HFFc6 (cell line): ENCODE measurements at regions not wholly inside any gene's neighbourhood (a gene's known extent, or its start where the extent isn't known, plus 50 kb on each side); places are given as distances from the start of the nearest gene placed in this dataset.

Experiments
- DNase-seq: peaks from one replicate; pipeline ENCODE4 v3.0.0-alpha.2; 2018
- H3K27ac Mint-ChIP-seq: 2 replicates; pipeline ENCODE4 v1.8.0; 2020; ENCODE audit warnings: mild to moderate bottlenecking, mixed read lengths
- H3K27me3 Mint-ChIP-seq: 2 replicates; pipeline ENCODE4 v1.8.0; 2021; ENCODE audit warnings: mild to moderate bottlenecking, moderate library complexity, mixed read lengths; ENCODE audit not compliant: insufficient read depth
- H3K36me3 Mint-ChIP-seq: 2 replicates; pipeline ENCODE4 v1.8.0; 2021; ENCODE audit warnings: low read depth, mixed read lengths
- H3K4me1 Mint-ChIP-seq: 2 replicates; pipeline ENCODE4 v1.8.0; 2020; ENCODE audit warnings: low read depth, mixed read lengths
- H3K4me3 Mint-ChIP-seq: 2 replicates; pipeline ENCODE4 v1.8.0; 2020; ENCODE audit warnings: mild to moderate bottlenecking, moderate library complexity, mixed read lengths
- H3K9me3 Mint-ChIP-seq: 2 replicates; pipeline ENCODE4 v1.8.0; 2020; ENCODE audit warnings: mild to moderate bottlenecking, mixed read lengths
- TF ChIP-seq, protein P1 (sequence below): fragments of 200-600 bp; sonication (generic); IDR thresholded peaks from 2 replicates; pipeline ENCODE4 v1.5.0; 2021; ENCODE audit warnings: antibody characterized with exemption, mild to moderate bottlenecking

DNA sequence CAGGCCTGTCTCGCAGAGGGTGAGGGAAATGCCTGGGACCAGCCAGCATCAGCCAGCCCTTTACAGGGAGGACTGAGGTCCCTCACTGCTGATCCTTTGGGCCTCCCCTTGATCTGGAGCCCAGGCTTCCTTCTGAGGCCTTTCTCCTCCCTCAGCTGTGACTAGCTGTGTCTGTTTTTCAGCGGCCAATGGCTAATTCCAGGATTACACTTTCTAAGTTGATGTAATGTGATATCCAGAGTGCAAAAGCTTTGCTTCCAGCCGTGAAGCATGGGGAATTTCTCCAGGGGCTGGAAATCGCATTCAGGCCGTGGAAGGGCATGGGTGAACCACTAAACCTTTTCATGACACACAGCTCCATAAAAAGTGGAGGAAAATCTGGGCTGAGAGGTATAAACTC, 157.6 kb downstream of the SHQ1 start:
- Mint-ChIP-seq H3K27ac (no peak overlapping the region), H3K4me3 (no peak overlapping the region), H3K4me1 (peaks cover 7% of the 10 kb centered on the region), H3K27me3 (peaks cover 8% of the 10 kb centered on the region; the same call in 1 of the 2 replicates), H3K9me3 (no peaks in the 10 kb centered on the region), H3K36me3 (no peaks in the 10 kb centered on the region)
- TF ChIP-seq, protein P1, sequence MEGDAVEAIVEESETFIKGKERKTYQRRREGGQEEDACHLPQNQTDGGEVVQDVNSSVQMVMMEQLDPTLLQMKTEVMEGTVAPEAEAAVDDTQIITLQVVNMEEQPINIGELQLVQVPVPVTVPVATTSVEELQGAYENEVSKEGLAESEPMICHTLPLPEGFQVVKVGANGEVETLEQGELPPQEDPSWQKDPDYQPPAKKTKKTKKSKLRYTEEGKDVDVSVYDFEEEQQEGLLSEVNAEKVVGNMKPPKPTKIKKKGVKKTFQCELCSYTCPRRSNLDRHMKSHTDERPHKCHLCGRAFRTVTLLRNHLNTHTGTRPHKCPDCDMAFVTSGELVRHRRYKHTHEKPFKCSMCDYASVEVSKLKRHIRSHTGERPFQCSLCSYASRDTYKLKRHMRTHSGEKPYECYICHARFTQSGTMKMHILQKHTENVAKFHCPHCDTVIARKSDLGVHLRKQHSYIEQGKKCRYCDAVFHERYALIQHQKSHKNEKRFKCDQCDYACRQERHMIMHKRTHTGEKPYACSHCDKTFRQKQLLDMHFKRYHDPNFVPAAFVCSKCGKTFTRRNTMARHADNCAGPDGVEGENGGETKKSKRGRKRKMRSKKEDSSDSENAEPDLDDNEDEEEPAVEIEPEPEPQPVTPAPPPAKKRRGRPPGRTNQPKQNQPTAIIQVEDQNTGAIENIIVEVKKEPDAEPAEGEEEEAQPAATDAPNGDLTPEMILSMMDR, result no peak
- no peak for DNase-seq

DNA sequence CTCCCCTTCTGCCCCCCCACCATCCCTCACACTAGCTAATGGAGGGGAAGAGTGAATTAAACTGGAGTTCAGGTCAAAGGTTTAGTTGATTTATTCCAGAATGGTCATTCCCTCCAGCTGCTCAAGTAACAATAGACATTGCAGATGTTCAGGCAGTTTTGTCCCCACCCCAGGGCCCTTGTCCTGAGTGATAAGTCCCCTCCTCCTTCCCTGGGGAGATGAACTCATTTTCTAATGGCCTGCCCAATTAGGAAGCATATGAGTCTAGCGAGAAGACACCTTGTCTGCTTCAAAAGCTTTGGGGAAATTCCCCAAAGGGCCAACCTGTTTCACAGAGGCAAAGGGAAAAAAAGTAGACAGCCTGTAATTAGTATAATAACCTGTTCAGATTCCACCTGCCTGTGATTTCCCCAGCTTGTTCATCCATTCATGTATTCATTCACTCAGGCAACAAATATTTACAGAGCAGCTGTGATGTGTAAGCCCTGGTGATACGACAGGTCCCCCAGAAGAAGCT, 165.3 kb downstream of the SHQ1 start:
- 0 out of 2 replicates have a peak, but pooled peaks cover 9% of the 10 kb centered on the region for H3K4me1 Mint-ChIP-seq
- no peak overlapping the region for H3K27ac Mint-ChIP-seq
- H3K27me3 Mint-ChIP-seq, result peaks cover 30% of the 10 kb centered on the region
- TF ChIP-seq, protein P1, result no peak
- no peak for DNase-seq
- H3K36me3 Mint-ChIP-seq, result no peaks in the 10 kb centered on the region; the same call in 1 of the 2 replicates
- H3K9me3 Mint-ChIP-seq, result no peaks in the 10 kb centered on the region
- no peak overlapping the region for H3K4me3 Mint-ChIP-seq

DNA sequence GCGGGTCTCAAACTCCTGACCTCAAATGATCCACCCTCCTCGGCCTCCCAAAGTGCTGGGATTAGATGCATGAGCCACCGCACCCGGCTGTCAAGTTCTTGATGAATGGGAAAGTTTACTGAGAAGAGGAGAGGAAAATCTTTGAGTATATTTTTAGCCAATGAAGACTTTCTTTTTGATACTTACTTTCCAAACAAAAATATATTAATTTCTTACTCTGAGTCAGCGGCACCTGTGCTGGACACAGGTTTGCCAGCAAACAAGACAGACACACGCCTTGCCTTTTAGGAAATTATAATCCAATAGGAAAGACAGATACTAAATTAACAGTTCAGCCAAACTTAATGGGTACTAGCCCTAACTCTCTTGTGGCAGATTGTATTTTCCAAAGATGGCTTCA, 166.6 kb downstream of the SHQ1 start:
- DNase-seq, result no peak
- no peak overlapping the region for H3K4me3 Mint-ChIP-seq
- TF ChIP-seq, protein P1, result no peak
- H3K36me3 Mint-ChIP-seq, result no peaks in the 10 kb centered on the region; the same call in 1 of the 2 replicates
- peaks cover 36% of the 10 kb centered on the region for H3K27me3 Mint-ChIP-seq
- no peaks in the 10 kb centered on the region for H3K9me3 Mint-ChIP-seq
- 0 out of 2 replicates have a peak, but pooled peaks cover 9% of the 10 kb centered on the region for H3K4me1 Mint-ChIP-seq
- no peak overlapping the region for H3K27ac Mint-ChIP-seq

DNA sequence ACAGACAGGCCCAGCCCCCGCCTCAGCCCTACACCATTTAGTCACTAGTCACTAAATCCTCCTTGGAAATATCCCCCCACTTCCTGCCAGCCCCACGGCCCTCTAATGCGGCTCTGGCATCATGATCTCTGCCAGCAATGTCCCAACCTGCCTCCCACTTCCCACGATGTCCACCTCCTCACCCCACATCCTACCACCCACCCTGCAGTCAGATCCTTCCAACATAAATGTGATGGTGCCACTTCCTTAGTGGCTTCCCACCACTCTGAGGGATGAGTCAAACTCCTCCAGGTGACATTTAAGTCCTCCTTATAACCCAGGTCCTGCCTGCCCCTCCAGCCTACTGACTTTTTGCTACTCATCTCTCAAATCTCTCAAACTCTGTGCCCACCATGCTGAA, 167.5 kb downstream of the SHQ1 start:
- TF ChIP-seq, protein P1, result no peak
- Mint-ChIP-seq H3K4me3 (no peak overlapping the region), H3K36me3 (no peaks in the 10 kb centered on the region; the same call in 1 of the 2 replicates), H3K27ac (no peak overlapping the region), H3K27me3 (peaks cover 38% of the 10 kb centered on the region), H3K4me1 (0 out of 2 replicates have a peak, but pooled peaks cover 9% of the 10 kb centered on the region), H3K9me3 (no peaks in the 10 kb centered on the region)
- no peak for DNase-seq

DNA sequence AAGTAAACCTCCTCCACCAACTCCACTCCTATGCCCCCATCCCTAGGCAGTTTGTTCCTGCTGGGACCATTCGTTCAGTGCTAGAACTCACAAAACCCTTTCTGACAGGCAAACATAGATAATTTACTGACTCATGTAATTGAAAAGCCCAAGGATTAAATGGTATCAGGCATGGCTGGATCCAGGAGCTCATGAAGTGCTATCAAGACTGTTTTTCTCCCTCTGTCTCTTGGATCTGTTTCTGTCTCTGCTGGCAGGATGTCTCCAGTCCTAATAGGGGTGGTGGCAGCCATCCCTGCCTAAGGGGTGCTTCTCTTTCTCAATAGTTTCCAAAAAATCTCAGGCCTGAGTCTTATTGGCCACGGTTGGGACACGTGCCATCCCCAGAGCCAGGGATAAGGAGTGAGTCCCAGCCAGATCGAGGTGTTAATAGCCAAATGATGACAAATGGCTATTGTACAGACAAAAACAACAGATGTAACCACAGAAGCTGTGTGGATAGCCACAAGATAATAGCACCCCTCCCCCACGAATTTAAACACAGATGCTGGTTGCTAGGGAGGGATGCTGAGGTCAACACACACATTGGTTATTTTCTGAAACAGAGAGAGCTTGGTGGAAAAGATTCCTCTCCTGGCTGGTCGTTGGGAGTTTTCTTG, 168.6 kb downstream of the SHQ1 start:
- Mint-ChIP-seq H3K36me3 (no peaks in the 10 kb centered on the region; the same call in 1 of the 2 replicates), H3K4me1 (0 out of 2 replicates have a peak, but pooled peaks cover 9% of the 10 kb centered on the region), H3K9me3 (no peaks in the 10 kb centered on the region), H3K27ac (no peak overlapping the region), H3K27me3 (peaks cover 35% of the 10 kb centered on the region), H3K4me3 (no peak overlapping the region)
- peak; percentile 10 for DNase-seq
- TF ChIP-seq, protein P1, result no peak
